RWPE1 (cell line): ENCODE measurements at regions not wholly inside any gene's neighbourhood (a gene's known extent, or its start where the extent isn't known, plus 50 kb on each side); places are given as distances from the start of the nearest gene placed in this dataset.

Experiments used
- CTCF ChIA-PET: fragments of 350-600 bp; sonication (Branson Sonifier 250); formaldehyde crosslinking; extraction: SDS; loops from one replicate; lab custom pipeline; 2021; lab: Yijun Ruan, JAX
- POLR2A ChIA-PET: fragments of 400-600 bp; formaldehyde crosslinking; extraction: SDS; loops from one replicate; lab custom pipeline; 2020; ENCODE audit warnings: antibody characterized with exemption; ENCODE audit not compliant: low non-redundant PET; lab: Yijun Ruan, JAX
- DNase-seq: peaks from one replicate; pipeline ENCODE4 v3.0.0; 2012; ENCODE audit warnings: low spot score
- H3K27ac ChIP-seq: fragments of 450-650 bp; 2 replicates; pipeline ENCODE4 v1.5.1; 2017
- CTCF ChIP-seq: fragments of 450-650 bp; conservative IDR thresholded peaks from 2 replicates; pipeline ENCODE4 v1.5.1; 2017; ENCODE audit warnings: low read depth, mild to moderate bottlenecking

DNA sequence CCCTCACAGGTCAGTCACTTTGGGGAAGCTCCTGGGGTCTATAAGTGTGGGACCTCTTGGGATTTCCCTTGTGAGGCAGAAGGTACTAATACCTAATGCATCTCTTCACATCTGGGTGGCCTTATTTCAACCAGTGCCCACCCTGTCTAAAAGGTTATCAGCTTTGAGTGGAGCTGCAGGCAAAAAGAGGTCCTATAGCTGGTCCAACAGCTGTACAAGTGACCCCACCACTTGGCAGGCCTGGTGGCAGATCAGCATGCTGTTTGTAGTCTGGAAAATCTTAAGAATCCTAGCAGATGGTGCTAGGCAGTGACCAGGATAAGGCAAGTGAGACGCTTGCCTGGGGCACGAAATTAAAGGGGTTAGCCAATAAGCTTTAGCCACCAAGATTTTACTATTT lies 51.6 kb upstream of the GTSF1L start:
- ChIA-PET POLR2A (no interaction called here), CTCF (interaction anchor here (1.4 kb wide), 1 partner anchor 28 kb away, joined by 11 read pairs; no protein-coding TSS in a partner anchor)
- TF ChIP-seq CTCF: no peak

DNA sequence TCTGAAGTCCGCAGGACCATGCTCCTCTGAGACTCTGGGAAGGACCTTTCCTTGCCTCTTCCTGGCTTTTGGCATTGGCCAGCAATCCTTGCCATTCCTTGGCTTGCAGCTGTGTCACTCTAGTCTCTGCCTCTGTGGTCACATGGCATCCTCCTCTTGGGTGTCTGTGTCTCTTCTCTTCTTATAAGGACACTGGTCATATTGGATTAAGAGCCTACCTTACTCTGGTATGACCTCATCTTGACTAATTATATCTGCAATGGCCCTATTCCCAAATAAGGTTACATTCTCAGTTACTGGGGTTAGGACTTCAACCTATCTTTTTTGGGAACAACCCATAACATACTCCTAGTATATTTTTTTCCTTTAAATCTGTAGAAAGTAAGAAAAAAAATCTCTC lies 49.9 kb upstream of the GTSF1L start:
- no peak overlapping the region for H3K27ac ChIP-seq
- ChIA-PET POLR2A (no interaction called here), CTCF (interaction anchor here (0.7 kb wide), 2 partner anchors 11 to 26 kb away, joined by 3 read pairs; no protein-coding TSS in a partner anchor)
- no peak for DNase-seq
- TF ChIP-seq CTCF: no peak

More for the DNA sequence above, 51.6 kb upstream of the GTSF1L start:
- DNase-seq: no peak
- no peak overlapping the region for H3K27ac ChIP-seq
